C4-2B (cell line): ENCODE measurements at regions not wholly inside any gene's neighbourhood (a gene's known extent, or its start where the extent isn't known, plus 50 kb on each side); places are given as distances from the start of the nearest gene placed in this dataset.

Experiments used
- H3K27ac ChIP-seq: fragments of 450-650 bp; 2 replicates; pipeline ENCODE4 v1.5.1; 2017
- ZFX ChIP-seq: fragments of 450-650 bp; IDR thresholded peaks from 2 replicates; pipeline ENCODE4 v1.6.1; 2017
- TF ChIP-seq, protein P1 (sequence below): fragments of 450-650 bp; conservative IDR thresholded peaks from 2 replicates; pipeline ENCODE4 v1.5.1; 2017; ENCODE audit warnings: mild to moderate bottlenecking

DNA sequence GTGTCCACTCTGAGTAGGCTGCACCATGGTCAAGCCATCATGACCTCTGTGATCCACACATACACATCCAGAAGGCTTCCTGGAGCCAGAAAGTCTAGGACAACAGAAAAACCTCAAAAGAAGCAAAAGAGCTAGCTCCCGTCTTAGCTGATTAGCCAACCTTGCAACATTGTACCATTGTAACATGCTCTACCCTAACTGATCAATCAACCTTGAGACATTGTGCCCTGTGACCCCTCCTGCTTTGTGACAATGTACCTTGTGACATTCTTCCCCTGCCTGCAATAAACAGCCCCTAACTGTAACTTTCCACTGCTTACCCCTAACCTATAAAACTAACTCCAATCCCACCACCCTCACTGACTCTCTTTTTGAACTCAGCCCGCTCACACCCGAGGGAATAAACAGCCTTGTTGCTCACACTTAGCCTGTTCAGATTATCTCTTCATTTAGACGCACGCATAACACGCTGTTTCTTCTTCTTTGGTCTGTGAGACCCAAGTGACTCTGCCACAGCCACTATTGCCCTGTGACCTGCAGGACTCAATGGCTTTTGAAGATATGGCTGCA lies 1104.6 kb downstream of the OTOL1 start:
- TF ChIP-seq, protein P1, sequence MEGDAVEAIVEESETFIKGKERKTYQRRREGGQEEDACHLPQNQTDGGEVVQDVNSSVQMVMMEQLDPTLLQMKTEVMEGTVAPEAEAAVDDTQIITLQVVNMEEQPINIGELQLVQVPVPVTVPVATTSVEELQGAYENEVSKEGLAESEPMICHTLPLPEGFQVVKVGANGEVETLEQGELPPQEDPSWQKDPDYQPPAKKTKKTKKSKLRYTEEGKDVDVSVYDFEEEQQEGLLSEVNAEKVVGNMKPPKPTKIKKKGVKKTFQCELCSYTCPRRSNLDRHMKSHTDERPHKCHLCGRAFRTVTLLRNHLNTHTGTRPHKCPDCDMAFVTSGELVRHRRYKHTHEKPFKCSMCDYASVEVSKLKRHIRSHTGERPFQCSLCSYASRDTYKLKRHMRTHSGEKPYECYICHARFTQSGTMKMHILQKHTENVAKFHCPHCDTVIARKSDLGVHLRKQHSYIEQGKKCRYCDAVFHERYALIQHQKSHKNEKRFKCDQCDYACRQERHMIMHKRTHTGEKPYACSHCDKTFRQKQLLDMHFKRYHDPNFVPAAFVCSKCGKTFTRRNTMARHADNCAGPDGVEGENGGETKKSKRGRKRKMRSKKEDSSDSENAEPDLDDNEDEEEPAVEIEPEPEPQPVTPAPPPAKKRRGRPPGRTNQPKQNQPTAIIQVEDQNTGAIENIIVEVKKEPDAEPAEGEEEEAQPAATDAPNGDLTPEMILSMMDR: no peak
- TF ChIP-seq ZFX: no peak
- H3K27ac ChIP-seq: no peak overlapping the region

DNA sequence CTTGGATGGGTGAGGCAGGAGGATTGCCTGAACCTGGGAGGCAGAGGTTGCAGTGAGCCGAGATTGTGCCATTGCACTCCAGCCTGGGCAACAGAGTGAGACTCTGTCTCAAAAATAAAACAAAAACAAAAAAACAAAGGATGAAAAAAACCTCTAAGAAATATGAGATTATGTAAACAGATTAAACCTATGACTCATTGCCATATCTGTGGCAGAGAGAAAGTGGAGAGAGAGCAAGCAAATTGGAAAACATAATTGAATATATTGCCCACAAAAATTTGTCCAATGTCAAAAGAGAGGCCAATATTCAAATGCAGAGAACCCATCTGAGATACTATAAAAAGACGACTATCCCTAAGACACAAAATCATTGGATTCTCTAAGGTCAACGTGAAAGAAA lies 1106.0 kb downstream of the OTOL1 start:
- no peak for TF ChIP-seq ZFX
- no peak overlapping the region for H3K27ac ChIP-seq

DNA sequence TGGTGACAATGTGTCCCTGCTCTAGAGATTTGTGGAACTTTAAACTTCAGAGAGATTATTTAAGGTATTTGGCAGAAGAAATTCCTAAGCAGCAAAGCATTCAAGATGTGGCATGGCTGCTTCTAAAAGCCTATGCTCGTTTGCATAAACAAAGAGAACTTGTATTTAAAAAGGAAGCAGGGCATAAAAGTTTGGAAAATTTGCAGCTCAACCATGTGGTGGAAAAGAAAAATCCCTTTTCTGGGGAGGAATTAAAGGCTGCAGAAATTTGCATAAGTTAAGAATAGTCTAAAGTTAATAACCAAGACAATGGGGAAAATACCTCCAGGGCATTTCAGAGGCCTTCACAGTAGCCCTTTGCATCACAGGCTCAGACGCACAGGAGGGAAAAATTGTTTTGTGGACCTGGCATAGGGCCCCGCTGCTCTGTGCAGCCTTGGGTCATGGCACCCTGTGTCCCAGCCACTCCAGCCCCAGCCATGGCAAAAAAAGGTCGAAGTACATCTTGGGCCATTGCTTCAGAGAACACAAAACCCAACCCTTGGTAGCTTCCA lies 1109.1 kb downstream of the OTOL1 start:
- TF ChIP-seq ZFX: no peak
- TF ChIP-seq, protein P1: no peak

DNA sequence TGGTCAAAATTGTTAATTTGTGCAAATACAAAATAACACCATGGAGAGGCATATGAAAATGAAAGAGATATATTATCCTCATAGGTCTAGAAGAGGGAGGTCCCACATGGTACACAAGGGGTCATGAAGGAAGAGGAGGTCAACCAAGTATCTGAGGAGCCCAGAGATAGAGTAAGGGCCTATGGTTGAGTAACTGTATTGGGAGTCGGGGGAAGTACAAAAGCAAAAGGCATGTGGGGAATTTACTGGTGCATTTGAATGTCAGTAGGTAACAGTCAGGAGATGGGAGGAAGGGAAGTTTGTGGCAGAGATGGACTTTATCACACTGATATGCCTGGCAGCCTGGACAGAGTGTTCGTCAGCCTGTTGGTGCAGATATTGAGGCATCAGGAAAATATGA lies 1113.7 kb downstream of the OTOL1 start:
- H3K27ac ChIP-seq: no peak overlapping the region
- TF ChIP-seq, protein P1: no peak
- TF ChIP-seq ZFX: no peak

More for the DNA sequence above, 1109.1 kb downstream of the OTOL1 start:
- H3K27ac ChIP-seq: no peak overlapping the region

DNA sequence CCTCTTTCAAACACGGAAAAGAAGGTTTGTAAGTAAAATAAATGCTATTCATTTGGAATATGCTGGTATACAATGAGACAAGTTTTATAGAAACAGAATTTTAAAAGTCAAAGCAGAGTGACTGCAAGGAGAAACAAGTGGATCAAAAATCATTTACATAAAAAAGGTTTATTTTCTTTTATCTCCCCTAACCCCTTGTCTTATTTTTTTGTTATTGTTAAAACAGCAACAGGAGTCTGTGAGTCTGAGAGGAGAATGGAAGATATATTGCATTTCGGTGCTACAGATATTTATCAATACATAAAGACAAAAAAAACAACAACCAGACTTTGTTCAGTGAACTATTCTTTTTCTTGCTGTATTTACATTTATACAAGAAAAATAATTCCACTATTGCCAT lies 1116.4 kb downstream of the OTOL1 start:
- no peak overlapping the region for H3K27ac ChIP-seq
- TF ChIP-seq, protein P1: no peak
- TF ChIP-seq ZFX: no peak

DNA sequence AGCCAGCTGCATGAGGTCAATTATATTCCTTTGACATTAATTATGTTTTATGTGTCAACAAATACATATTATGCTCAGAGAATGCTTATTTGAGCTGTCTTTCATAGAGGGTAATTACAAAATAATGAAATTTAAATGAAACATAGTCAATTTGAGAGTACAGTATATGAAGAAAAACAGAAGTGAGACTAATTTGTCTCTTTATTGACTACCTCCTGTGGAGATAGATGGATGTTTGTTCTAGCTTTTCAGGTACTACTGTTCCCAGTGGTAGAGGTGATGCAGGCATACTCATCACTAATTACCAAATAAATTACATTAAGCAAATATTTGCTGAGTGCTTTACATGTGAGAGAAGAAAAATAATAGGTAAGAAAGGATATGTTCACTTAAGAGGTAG lies 1129.6 kb downstream of the OTOL1 start:
- TF ChIP-seq ZFX: no peak
- TF ChIP-seq, protein P1: no peak
- no peak overlapping the region for H3K27ac ChIP-seq

DNA sequence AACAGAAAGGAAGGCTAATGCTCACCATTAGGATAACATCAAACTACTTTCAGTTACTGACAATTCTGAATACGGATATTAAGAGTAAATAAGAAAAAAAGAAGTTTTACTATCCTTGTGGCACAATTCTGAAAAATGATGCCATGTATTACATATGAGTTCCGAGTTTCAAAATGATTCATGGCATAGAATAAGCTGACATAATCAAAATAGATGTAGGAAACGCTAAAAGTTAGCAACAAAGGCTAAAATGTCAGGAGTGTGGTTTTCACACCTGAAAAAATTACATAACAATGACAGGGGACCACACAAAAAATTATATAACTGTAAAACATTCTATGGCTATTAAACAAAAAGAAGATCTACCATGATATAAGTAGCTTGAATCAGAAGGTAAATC lies 1131.9 kb downstream of the OTOL1 start:
- TF ChIP-seq, protein P1: no peak
- TF ChIP-seq ZFX: no peak

DNA sequence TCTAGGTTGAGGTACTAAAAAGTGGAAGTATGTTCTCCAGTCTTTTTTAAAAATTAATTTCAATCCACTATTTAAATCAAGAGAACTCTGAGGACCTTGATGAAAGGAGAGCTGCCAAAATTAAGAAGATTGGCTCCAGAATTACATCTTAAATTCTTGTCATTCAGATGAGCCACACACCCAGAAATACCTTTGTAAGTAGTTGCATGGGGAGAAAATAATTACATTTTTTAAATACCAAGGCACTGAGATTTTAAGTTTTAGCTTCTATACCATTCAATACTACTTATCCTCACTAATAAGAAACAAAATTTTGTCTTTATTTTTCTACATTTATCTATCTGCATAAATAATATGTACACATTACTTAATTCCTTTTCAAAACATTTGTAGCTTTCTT lies 1132.8 kb downstream of the OTOL1 start:
- TF ChIP-seq, protein P1: no peak
- TF ChIP-seq ZFX: no peak

More for the DNA sequence above, 1131.9 kb downstream of the OTOL1 start:
- H3K27ac ChIP-seq: no peak overlapping the region

More for the DNA sequence above, 1132.8 kb downstream of the OTOL1 start:
- no peak overlapping the region for H3K27ac ChIP-seq
